ENCODE measurements at regions not wholly inside any gene's neighbourhood (a gene's known extent, or its start where the extent isn't known, plus 50 kb on each side); places are given as distances from the start of the nearest gene placed in this dataset.

GRCh38 chr4:95728145-95728544 is 111.7 kb upstream of the PDHA2 start:
- ChIA-PET POLR2A (no interaction called here), CTCF (interaction anchor here (0.8 kb wide), 1 partner anchor 572 kb away, joined by 3 read pairs; no protein-coding TSS in a partner anchor)

More at GRCh38 chr4:95728145-95728544, 111.7 kb upstream of the PDHA2 start:
- Histone ChIP-seq H3K36me3 (ENCODE audit: control insufficient read depth in 2 of 2, insufficient read depth in 1 of 2, low read length in 2 of 2) (no peaks in the 10 kb centered on the region), H3K4me3 (ENCODE audit: low read depth, low read length) (no peak overlapping the region), H3K27ac (ENCODE audit: extremely low read depth, low read depth, low read length) (no peak overlapping the region), H3K9me3 (ENCODE audit: control insufficient read depth, insufficient read depth, low read depth, low read length) (no peaks in the 10 kb centered on the region), H3K4me1 (ENCODE audit: control insufficient read depth, insufficient read depth, low read length) (no peaks in the 10 kb centered on the region)
- TF ChIP-seq INSM2 (tag by site-specific recombination; IDR thresholded peaks at IDR 0.05) (no peak), ZBTB48 (tag by site-specific recombination; IDR thresholded peaks at IDR 0.05) (no peak), ZNF610 (tag by site-specific recombination; IDR thresholded peaks at IDR 0.05; ENCODE audit: borderline replicate concordance) (no peak), HIC1 (tag by site-specific recombination; IDR thresholded peaks at IDR 0.05) (no peak), ZNF214 (tag by site-specific recombination; IDR thresholded peaks at IDR 0.05; ENCODE audit: borderline replicate concordance) (no peak), ZNF704 (tag by site-specific recombination; IDR thresholded peaks at IDR 0.05) (no peak), ZNF394 (tag by site-specific recombination; IDR thresholded peaks at IDR 0.05; ENCODE audit: borderline replicate concordance) (no peak), ZNF302 (tag by site-specific recombination; IDR thresholded peaks at IDR 0.05; ENCODE audit: low read depth) (no peak), ZNF175 (tag by site-specific recombination; IDR thresholded peaks at IDR 0.05) (no peak), ZNF223 (tag by site-specific recombination; IDR thresholded peaks at IDR 0.05) (no peak), ZNF112 (tag by site-specific recombination; IDR thresholded peaks at IDR 0.05) (no peak), ZNF280C (tag by site-specific recombination; IDR thresholded peaks at IDR 0.05) (no peak), ZNF10 (tag by site-specific recombination; IDR thresholded peaks at IDR 0.05) (no peak), GLI2 (tag by site-specific recombination; IDR thresholded peaks at IDR 0.05; ENCODE audit: borderline replicate concordance, low read depth) (no peak), SETDB1 (IDR thresholded peaks at IDR 0.05; ENCODE audit: insufficient read length, low read length) (no peak), ZNF248 (tag by site-specific recombination; IDR thresholded peaks at IDR 0.05) (no peak), ZBTB10 (tag by site-specific recombination; IDR thresholded peaks at IDR 0.05) (no peak), ZNF571 (tag by site-specific recombination; IDR thresholded peaks at IDR 0.05) (no peak), ZNF221 (tag by site-specific recombination; IDR thresholded peaks at IDR 0.05; ENCODE audit: borderline replicate concordance) (no peak), ZNF423 (tag by site-specific recombination; IDR thresholded peaks at IDR 0.05) (no peak)

Data from HEK293 (cell line).